T47D (cell line): ENCODE measurements at regions not wholly inside any gene's neighbourhood (a gene's known extent, or its start where the extent isn't known, plus 50 kb on each side); places are given as distances from the start of the nearest gene placed in this dataset.
A peak's percentile ranks its signal among the peaks of the same experiment; 100 is the strongest.

Experiments
- DNase-seq, 2 experiments: peaks; one replicate each; pipeline versions ENCODE4 v3.0.0 to v3.0.0-alpha.2; 2011 to 2012; ENCODE audit warnings: low read depth in 1 of 2, low spot score in 1 of 2
- JUND ChIP-seq: IDR thresholded peaks from 2 replicates; pipeline ENCODE4 v1.6.1; 2012; ENCODE audit warnings: low read depth
- in situ Hi-C: cut with HindIII; loops from 2 replicates; pipeline ENCODE4 v1.10.0; 2016; ENCODE audit warnings: low sequenced_read_pairs, low pct_unique_long_range_greater_than_20kb

DNA sequence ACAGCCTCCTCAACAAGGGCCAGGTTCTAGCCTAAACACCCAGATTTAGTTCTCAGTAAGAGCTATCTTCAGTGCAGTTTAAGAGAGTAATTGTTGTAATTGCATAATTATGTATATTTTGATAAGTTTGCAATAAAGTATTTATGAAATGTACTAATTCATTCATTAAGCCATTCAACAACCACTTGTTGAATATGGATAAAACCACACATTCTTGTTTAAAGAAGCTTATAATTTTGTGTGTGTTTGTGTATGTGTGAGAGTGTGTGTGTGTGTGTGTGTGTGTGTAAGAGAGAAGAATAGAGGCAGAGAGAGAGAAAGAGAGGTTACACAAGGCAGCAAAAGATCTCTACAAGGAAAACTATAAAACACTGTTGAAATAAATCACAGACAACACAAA lies 115.0 kb upstream of the SLC25A13 start:
- no peak for DNase-seq
- in situ Hi-C loops: no loop called here
- TF ChIP-seq JUND: no peak

DNA sequence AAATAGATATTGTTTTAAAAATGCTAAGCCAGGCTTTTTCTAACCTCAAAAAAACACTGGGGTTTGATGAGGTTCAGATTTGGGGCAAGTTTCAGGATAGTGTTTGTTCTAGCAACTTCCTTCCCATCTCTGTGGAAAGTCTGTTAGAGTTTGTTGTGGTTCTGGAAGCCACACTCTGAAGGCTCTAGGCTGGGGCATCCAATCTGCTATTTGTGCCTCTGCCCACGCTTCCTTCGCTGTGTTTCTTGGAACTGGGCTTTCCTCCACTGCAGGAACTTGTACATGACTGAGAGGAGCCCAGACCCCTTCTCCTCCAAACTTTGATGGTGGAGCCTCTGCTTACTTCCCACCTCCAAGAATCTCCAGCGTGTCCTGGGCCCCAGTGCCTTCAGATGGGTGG lies 108.5 kb upstream of the SLC25A13 start:
- in situ Hi-C loops: no loop called here
- TF ChIP-seq JUND: no peak
- DNase-seq: no peak

DNA sequence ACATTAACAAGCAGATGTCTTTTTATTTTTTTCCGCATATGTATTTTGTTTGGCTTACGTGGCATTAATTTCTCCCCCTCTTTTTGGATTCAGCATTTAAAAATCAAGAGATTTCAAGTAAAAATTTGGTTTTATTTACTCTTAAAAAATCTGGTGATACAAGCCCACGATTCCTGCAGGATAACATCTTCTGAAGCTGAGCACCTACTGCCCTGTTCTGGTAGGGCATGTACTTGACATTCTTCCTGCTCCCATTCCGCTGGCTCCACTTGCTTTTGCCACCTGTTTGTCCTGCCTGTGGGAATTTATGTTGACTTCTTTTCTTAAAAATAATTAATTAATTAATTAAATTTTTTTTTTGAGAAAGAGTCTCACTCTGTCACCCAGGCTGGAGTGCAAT lies 105.2 kb upstream of the SLC25A13 start:
- in situ Hi-C loops: no loop called here
- no peak for TF ChIP-seq JUND
- DNase-seq: no peak

DNA sequence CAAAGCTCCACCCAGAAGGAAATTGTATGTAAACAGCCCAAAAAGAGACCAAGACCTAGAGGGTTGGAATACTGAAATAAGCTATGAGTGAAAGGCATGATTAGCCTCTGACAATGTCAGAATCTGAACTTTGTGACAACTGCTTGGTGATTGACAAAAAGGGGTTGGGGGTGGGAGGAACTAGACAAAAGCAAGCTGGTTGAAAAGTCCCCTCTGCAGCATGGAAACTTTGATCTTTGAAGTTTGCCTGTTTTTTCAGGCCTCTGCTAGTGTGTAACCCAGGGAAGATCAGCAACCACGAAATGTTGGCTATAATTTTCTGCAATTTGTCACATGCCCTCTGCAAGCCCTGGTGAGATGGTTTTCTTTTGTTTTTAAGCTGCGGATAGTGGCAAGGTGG lies 104.8 kb upstream of the SLC25A13 start:
- no peak for TF ChIP-seq JUND
- in situ Hi-C loops: no loop called here
- DNase-seq: no peak

DNA sequence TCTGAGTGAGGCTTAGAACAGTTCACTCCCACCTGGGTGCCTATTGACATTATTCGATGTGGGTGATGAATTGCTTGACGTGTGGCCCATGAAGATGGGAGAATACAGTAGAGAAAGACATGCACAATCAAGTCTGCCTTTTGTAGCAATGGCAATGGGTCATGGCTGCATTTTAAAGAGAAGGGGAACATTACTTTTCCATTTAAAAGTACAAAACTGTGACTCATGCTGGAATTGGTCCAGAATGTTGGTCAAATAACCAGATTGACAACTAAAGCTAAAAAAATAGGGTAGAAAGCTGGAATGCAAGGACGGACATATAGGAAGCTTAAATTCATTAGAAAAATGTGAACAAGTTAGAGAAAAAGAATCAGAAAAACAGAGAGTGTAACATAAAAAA lies 104.1 kb upstream of the SLC25A13 start:
- in situ Hi-C loops: no loop called here
- no peak for TF ChIP-seq JUND
- no peak for DNase-seq

DNA sequence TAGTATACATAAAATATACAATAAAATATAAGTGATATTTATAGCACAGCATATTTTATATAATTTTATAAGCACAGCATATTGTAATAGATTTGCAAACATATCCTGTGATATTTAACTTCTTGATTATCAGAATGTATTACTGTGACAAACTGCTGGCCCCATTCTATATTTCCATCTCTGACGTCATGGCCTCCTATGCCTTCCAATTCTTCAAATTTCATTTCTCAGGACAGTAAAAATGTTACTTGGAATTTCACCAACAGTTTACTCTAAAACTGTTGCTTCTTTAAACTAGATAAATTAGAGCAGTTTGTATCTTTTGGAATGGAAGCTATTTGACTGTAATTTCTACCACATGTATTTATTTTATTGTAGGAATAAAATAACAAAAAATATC lies 102.5 kb upstream of the SLC25A13 start:
- in situ Hi-C loops: no loop called here
- no peak for TF ChIP-seq JUND
- no peak for DNase-seq

DNA sequence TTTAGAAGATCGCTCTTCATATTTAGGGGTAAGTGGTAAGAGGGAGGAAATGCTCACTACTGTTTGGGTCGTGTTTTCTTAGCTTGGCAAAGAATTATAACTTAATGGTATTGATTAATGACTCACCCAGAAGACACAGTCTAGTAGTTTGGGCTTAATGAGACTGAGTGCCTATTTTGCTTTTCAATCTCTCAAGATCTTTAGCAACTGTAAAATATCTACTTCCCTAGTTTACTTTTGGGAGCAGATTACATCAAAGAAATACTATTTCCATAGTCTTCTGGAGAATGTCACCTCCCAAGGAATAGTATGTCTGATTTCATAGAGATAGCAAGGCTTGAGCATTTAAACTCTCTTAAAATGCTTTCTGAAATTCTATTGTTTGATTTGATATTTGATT lies 100.5 kb upstream of the SLC25A13 start:
- in situ Hi-C loops: no loop called here
- no peak for TF ChIP-seq JUND
- no peak for DNase-seq

DNA sequence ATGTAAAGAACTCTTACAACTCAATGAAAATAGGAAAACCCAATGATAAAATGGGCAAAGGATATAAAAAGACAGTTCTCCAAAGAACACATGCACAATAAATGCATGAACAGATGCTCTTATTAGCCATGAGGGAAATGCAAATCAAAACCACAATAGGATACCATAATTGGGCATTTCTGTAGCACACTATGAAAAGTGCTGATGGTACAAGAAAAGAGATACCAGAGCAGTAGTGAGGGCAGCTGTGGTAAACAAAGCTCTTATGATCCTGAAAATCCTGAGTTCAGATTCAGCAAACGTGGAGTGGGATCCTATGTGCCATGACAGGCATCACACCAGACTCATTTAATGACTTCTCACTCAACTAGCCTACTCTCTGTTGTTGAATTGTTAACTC lies 96.7 kb upstream of the SLC25A13 start:
- DNase-seq: no peak
- no peak for TF ChIP-seq JUND
- in situ Hi-C loops: no loop called here

DNA sequence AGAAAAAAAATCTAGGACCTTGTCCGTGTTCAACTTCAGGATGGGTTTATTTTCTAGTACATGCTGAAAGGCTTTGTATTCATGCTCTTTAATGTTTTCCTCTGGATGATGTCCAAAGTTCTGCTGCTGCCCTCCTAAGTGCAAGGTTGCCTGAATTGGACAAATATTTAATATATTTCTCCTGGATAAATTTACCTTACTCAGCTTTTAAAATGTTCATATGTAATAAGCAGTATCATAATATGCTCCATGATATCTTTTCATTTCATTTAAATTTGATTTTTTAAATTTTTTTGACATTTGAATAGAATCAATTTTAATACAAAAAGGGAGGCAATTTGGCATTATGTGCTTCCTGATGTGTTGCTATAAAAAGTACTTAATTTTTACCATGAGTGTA lies 95.9 kb upstream of the SLC25A13 start:
- no peak for DNase-seq
- no peak for TF ChIP-seq JUND
- in situ Hi-C loops: no loop called here

DNA sequence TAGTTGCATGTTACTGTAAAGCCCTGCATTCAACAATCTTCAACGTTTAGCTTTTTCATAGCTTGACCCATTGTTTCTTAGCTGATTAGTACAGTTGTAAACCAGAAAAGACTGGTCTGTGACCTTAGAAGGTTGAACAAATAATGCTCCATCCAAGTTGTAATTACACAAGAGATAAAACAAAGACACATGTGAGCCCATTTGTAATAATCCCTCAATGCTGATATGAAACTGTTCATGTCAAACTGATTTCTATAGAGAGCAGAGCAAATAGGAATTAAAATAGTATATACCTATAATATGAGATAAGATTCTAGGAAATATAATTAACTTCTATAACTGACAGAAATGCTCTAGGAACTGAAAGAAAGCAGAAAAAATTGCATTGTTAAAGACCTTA lies 94.7 kb upstream of the SLC25A13 start:
- in situ Hi-C loops: no loop called here
- DNase-seq: no peak
- TF ChIP-seq JUND: no peak

DNA sequence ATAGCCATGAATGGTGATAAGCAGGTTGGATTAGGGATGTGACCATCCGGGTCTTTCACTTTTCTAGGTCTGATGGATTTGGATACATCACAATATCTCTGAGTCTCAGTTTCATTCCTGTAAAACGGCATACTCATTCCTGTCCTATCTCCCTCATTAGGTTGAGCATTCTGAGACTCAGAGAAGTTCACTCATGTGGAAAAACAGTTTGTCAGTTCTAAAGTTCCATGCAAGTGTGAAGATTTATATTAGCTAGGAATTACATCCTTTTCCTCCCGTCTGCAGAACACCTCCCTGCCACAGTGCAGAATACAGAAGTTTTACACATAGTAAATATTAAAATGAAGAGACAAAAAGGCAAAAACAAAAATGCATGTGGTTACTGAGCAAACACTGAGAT lies 94.2 kb upstream of the SLC25A13 start:
- DNase-seq: no peak
- in situ Hi-C loops: no loop called here
- no peak for TF ChIP-seq JUND

DNA sequence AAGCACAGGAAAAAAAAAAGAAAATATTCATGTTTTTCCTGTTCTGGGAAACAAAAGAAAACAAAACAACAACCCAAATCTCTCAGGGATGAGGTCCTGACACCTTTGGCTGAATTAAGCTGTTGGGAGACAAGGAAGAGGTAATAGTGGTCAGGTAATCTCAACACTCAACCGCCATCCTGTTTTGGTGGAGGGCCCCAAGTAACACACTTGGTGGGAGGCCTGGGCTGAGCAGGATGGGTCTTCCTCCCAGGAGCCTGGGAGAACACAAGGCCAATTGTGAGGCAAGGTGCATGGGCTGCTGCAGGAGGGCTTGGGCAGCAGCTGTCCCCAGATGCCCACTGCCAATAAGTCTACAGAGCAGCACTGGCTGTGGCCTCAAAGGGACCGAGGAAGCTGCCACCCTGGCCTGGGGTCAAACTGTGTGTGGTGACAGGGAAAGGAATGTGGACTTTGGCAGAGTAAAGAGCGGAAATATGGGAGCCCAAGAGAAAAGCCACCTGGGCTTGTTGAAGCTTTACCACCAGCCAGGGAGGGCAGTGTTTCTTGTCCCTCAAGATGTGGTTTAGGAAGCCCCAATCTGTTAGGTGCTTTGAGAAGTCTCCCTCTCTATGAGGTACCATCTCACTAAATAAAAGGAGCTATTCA lies 93.5 kb upstream of the SLC25A13 start:
- DNase-seq: peak in 1 of 2 experiments; percentile 20
- in situ Hi-C loops: no loop called here
- TF ChIP-seq JUND: no peak

DNA sequence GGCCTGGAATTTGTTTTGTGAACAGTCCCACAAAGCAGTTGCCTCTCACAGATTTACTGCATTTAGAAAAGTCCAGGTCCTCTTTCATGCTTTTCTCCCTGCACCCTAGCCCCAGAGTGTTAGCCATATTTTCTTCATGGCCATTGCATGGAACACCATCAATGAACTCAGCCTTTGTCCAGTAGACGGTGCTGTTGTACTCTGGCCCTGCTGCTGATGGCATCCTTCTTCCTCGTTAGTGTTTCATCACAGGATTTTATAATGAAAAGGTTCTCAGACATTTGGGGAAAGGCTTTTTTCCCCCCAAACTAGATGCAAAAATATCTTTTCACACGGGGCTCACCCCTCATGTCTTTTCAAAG lies 93.0 kb upstream of the SLC25A13 start:
- DNase-seq: peak in 1 of 2 experiments; percentile 48
- in situ Hi-C loops: no loop called here
- TF ChIP-seq JUND: no peak

DNA sequence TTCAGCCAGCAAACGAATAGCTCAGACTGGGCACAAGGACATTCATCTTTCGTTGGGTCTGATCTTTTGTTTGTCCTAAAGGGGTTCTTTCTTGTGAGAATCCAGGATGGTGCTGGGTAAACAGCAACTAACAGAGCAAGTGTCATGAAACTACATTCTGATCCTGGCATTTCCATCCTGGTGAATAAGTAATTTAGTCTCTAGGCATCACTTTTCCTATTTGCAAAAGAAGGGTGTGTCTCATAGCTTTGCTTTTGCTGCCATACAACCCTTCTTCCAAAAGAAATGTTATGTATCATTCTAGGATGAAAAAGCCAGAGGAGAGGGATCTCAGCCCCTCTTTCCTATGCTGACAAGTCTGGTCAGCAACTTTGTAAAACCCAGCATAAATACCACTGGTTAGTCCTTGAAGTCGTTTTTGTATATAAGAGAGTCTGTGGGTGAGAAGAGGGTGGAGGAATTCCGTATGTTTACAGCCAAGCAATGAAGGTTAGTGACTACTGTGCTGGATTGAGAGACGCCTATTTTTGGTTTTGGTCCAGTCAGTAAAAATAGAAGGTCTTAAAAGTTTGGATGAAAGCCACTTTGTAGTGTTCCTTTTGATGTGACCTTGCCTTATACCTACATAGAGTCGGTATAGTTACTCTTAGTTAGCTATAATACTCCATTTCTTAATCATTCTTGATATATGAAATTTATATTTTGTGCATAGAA lies 88.4 kb upstream of the SLC25A13 start:
- no peak for TF ChIP-seq JUND
- no peak for DNase-seq
- in situ Hi-C loops: no loop called here
